Stimulated activated CD4-positive, alpha-beta T cell treated with anti-CD3 and anti-CD28 coated beads, Interleukin-12 subunit alpha, Interleukin-12 subunit beta, amount 100 ng/mL, for 4 hours (primary cell): ENCODE measurements at regions not wholly inside any gene's neighbourhood (a gene's known extent, or its start where the extent isn't known, plus 50 kb on each side); places are given as distances from the start of the nearest gene placed in this dataset.

Source experiments
- DNase-seq: peaks from one replicate; pipeline ENCODE4 v3.0.0-alpha.2; 2020

- DNase-seq: no peak
Measured at GRCh38 chr18:25469489-25469888, 117.5 kb upstream of the ZNF521 start.

- DNase-seq: no peak
Measured at GRCh38 chr18:25467226-25467987, 115.4 kb upstream of the ZNF521 start.

- DNase-seq: no peak
Measured at GRCh38 chr18:25465152-25465732, 113.3 kb upstream of the ZNF521 start.

DNA sequence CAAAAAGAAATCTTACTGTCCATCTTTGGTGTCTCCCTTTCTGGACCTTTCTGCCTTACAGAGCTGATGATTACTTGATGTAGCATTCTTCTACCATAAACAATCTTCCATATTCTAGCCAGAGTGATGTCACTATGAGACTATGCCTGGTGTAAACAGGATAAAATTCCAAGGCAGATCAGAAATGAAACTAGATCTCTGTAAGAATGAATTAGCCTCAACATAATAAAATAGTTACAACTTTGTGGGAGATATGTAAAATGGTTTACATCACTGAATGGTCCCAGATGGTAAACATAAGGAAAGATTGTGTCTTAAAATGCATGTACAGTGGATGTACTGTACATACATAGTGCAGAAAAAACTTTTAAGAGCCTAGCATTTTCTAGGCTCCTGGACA is 112.3 kb upstream of the ZNF521 start:
- DNase-seq: no peak

- DNase-seq: no peak
Measured at GRCh38 chr18:25463726-25464125, 111.8 kb upstream of the ZNF521 start.

- no peak for DNase-seq
Measured at GRCh38 chr18:25459814-25460213, 107.8 kb upstream of the ZNF521 start.

DNA sequence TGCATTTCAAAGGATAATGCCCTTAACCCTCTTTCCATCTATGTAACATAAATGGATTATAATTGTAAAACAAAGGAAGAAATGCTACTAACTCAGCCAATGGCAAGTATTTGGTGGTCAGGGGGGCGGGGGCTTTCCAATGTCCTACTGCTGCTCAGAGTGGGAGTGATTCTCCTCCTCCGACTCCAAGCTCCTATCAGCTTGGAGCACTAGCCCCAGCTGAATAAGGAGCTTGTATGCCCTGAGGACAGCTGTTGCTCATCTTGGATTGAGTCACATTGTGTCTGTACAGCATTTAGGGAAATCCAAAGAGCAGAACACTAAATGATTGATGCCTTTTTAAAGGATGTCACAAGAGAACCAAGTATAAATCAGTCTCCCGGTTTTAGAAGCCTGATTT is 105.6 kb upstream of the ZNF521 start:
- no peak for DNase-seq

DNA sequence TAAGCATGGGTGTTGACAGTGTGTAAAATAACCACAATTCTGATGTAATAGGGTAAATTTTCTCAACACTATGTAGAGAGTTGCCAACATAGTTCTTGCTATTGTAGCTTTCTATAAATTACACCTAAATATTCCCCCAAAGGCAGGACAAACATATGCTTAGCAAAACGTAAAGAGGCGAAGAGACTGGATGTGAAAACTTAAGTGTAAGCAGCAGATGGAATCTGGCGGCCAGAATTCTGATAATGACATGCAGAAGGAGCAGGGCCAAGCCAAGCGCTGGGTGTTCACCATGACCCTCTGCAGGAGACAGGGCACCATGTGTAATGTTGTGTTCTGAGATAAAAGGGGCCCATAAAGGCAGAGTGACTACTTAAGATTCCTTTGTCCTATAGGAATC is 105.2 kb upstream of the ZNF521 start:
- DNase-seq: no peak

GRCh38 chr18:25456334-25457010 is 104.5 kb upstream of the ZNF521 start:
- DNase-seq: no peak

DNA sequence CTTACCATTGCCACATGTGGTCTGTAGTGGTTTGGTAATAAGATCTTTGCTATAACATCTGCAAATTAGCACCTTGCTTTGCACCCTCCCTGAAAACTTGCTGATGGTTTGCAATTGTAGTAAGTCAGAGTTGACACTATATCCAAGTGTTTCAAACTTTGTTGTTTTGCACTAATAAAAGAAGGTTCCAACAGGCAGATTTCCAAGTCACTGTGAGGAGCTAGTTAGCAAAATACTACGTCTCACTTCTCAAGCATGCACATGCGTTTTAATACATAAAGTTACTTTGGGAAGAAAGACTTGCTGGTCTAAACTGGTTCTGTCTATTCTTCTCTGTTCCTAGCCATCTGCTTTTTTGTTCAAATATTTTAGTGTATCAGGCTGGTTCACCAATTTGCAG is 103.7 kb upstream of the ZNF521 start:
- DNase-seq: no peak

DNA sequence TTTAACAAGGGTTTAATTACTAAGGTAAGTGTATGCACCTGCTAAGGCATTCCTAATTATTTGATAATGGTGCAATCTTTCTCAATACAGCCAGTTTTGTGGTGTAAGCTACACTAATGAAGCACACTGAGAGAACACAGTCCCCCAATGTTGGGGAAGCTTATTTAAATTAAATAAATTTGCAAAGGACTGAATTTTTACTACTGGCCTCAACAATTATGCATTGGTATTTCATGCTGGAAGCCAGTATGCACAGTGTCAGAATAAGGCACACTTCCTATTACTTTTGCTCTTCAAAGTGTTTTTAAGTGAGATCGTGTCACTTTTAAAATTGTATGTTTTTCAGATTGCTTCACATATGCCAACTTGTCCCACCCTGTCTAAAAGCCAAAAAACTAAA is 103.2 kb upstream of the ZNF521 start:
- DNase-seq: no peak

DNA sequence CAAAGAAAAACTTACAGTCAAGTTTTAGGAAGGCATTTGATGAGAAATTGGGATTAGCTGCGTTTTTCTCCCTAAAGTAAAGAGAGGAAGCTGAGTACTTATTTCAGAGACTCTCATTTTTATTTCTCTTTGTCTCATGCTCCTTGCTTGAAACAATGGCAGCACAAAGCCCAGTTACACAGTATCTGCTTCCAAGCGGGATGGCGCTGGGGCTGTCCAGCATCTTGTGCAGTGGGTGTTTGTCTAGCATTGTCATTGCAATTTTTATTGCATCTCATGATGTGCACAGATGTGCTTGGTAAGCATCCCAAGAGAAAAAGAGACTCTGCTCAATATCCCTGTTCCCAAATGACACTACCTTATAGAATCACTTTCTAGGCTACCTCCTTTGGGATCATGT is 102.8 kb upstream of the ZNF521 start:
- DNase-seq: no peak

DNA sequence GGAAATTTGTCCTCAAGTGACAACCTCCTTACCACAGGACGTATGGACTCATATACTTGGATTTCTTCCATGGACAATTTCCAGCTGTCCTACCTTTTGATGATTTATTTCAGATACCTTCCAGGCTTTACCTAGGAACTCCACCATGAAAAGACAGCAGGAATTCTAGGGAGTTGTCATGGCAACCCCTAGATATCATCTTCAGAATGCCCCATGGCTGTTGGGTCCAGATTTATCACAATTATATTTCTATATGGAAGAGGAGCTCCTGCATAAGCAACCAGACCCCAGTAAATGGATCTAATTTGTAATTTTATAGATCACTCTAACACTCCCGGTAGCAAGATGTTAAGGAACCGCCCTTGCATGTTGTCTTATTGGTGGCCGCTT is 102.3 kb upstream of the ZNF521 start:
- DNase-seq: no peak

GRCh38 chr18:25453556-25454269 is 101.7 kb upstream of the ZNF521 start:
- DNase-seq: no peak

- no peak for DNase-seq
Measured at GRCh38 chr18:25451077-25451658, 99.2 kb upstream of the ZNF521 start.

GRCh38 chr18:25449046-25449445 is 97.1 kb upstream of the ZNF521 start:
- DNase-seq: no peak

DNA sequence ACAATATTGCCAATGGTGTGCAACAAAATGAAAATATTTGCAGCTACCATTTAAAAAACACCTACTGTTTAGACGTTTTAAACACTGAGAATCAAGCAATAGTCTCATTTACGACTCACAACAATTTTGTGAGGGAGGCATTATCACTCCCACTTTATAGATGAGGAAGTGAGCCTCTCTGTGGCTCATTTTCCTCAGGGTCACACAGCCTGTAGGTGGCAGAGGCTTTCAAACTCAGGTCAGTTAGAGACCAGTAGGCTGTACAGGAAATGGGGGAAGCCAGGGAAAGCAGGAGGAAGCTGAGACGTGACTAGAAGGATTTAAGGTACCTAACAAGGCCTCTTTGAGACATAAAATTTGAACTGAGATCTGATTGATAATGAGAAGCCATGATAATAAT is 95.0 kb upstream of the ZNF521 start:
- DNase-seq: no peak

DNA sequence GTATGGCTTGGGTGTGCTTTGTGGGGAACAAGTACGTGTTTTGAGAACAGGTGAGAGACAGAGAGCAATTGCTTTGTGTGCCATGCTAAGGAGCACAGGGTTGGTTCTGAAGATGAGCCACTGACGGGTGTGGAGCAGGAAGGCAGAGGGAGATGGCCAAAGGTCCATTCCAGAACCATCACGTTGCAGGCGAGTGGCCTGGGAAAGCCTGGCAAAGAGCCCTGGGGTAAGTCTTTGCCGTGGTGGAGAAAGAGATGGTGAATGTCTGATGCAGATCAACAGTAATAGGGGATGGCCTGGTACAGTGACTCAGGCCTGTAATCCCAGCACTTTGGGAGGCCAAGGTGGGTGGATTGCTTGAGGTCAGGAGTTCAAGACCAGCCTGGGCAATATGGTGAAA is 93.5 kb upstream of the ZNF521 start:
- no peak for DNase-seq

GRCh38 chr18:25443776-25444175 is 91.8 kb upstream of the ZNF521 start:
- DNase-seq: no peak

DNA sequence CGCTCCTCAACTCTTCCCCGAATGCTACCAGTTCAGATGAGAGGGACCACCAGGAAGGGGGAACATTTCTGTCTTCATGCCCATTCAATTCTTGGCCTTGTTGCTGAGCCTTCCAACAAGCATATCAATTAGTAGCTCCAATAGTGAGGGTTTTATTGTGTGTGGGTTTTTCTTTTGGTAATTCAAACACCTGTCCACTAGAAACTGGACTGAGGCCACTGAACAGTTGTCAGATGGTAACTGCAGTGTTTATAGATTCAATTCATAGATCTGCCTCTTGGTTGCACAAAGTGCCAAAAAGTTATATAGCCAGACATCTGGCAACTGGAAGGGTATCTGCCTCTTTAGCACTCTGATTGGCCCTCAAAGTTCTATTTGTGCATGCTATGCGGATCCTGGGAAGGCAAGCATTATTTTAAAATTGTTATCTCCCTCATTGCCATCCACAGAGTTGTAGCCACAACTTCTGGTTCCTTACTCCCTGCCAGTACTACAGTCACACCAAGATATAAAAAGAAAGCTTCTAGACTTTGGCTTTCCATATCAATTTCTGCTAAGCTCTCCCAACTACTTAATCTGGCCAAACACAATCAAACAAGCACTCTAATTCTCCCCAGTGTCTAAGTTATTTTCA is 83.3 kb upstream of the ZNF521 start:
- no peak for DNase-seq

GRCh38 chr18:25434745-25435144 is 82.8 kb upstream of the ZNF521 start:
- no peak for DNase-seq

- no peak for DNase-seq
Measured at GRCh38 chr18:25433590-25433989, 81.6 kb upstream of the ZNF521 start.

GRCh38 chr18:25425024-25425423 is 73.1 kb upstream of the ZNF521 start:
- no peak for DNase-seq
